Testis (tissue), 2 donors: ENCODE measurements at regions not wholly inside any gene's neighbourhood (a gene's known extent, or its start where the extent isn't known, plus 50 kb on each side); places are given as distances from the start of the nearest gene placed in this dataset.

ENCODE experiments used
- DNase-seq: peaks from one replicate; pipeline ENCODE4 v3.0.0-alpha.2; 2019
- H3K27ac ChIP-seq, 2 donors: fragments of 200-600 bp; sonication (generic); one replicate each; pipeline ENCODE4 v1.5.1; 2019
- H3K27me3 ChIP-seq: fragments of 200-600 bp; sonication (generic); one replicate; pipeline ENCODE4 v1.5.1; 2019
- H3K36me3 ChIP-seq: fragments of 200-600 bp; sonication (generic); one replicate; pipeline ENCODE4 v1.5.1; 2017; ENCODE audit warnings: low read depth; ENCODE audit errors: missing control alignments
- H3K4me1 ChIP-seq: fragments of 200-600 bp; sonication (generic); one replicate; pipeline ENCODE4 v1.5.1; 2019
- H3K4me3 ChIP-seq, 2 donors: fragments of 200-600 bp; sonication (generic); one replicate each; pipeline ENCODE4 v1.5.1; 2017 to 2019
- H3K9me3 ChIP-seq: fragments of 200-600 bp; sonication (generic); one replicate; pipeline ENCODE4 v1.5.1; 2017
- CTCF ChIP-seq, 3 experiments: fragments of 450-650 bp in 2 of 3; fragments of 200-600 bp in 1 of 3; sonication (generic) in 1 of 3; IDR thresholded peaks; one replicate each; pipeline ENCODE4 v1.5.1; 2016 to 2019; ENCODE audit warnings: antibody characterized with exemption in 3 of 3, mild to moderate bottlenecking in 2 of 3, moderate library complexity in 1 of 3
- POLR2A ChIP-seq: fragments of 450-650 bp; IDR thresholded peaks from one replicate; pipeline ENCODE4 v1.6.1; 2017; ENCODE audit warnings: antibody characterized with exemption, mild to moderate bottlenecking, moderate library complexity
- WGBS, 2 donors: methylation state at CpG; one replicate each; pipeline ENCODE4 v1.1.5; 2018; 5-methylcytosine and 5-hydroxymethylcytosine counted together
- intact Hi-C: fragments of 100-400 bp; cut with DNase I; formaldehyde crosslinking; loops from one replicate; pipeline ENCODE4 v1.15.1; 2023; ENCODE audit warnings: low total_unique reads

GRCh38 chr2:8539743-8540551, 141.9 kb upstream of the ID2 start:
- no peaks in the 10 kb centered on the region for H3K27me3 ChIP-seq
- no peak for TF ChIP-seq CTCF (IDR thresholded peaks at IDR 0.05)
- TF ChIP-seq POLR2A = no peak
- no peak overlapping the region for H3K27ac ChIP-seq
- no peaks in the 10 kb centered on the region for H3K36me3 ChIP-seq
- intact Hi-C loops = no loop called here
- 80 to 88% methylated on average over 14 of the region's 14 CpGs for WGBS, 2 donors
- H3K9me3 ChIP-seq = no peaks in the 10 kb centered on the region
- no peak overlapping the region for H3K4me3 ChIP-seq
- no peak for DNase-seq
- peaks cover 10% of the 10 kb centered on the region for H3K4me1 ChIP-seq

- Histone ChIP-seq H3K4me1 (peaks cover 7% of the 10 kb centered on the region), H3K27ac (no peak overlapping the region), H3K27me3 (no peaks in the 10 kb centered on the region), H3K36me3 (no peaks in the 10 kb centered on the region), H3K4me3 (no peak overlapping the region), H3K9me3 (no peaks in the 10 kb centered on the region)
- DNase-seq = no peak
- WGBS, 2 donors = 89 to 100% methylated on average over 2 of the region's 2 CpGs
- intact Hi-C loops = no loop called here
- TF ChIP-seq CTCF (IDR thresholded peaks at IDR 0.05) (no peak), POLR2A (no peak)
Measured at GRCh38 chr2:8540552-8541055, 141.3 kb upstream of the ID2 start.

- H3K4me3 ChIP-seq = no peak overlapping the region
- no peak overlapping the region for H3K27ac ChIP-seq
- no peaks in the 10 kb centered on the region for H3K36me3 ChIP-seq
- intact Hi-C loops = no loop called here
- no peaks in the 10 kb centered on the region for H3K27me3 ChIP-seq
- no peaks in the 10 kb centered on the region for H3K9me3 ChIP-seq
- peaks cover 2% of the 10 kb centered on the region for H3K4me1 ChIP-seq
- 92 to 96% methylated on average over 8 of the region's 8 CpGs for WGBS, 2 donors
- no peak for DNase-seq
- TF ChIP-seq CTCF (IDR thresholded peaks at IDR 0.05) (no peak), POLR2A (no peak)
Measured at GRCh38 chr2:8541223-8541622, 140.6 kb upstream of the ID2 start.

- Histone ChIP-seq H3K4me1 (peaks cover 1% of the 10 kb centered on the region), H3K27me3 (no peaks in the 10 kb centered on the region), H3K27ac (no peak overlapping the region), H3K4me3 (no peak overlapping the region), H3K9me3 (no peaks in the 10 kb centered on the region), H3K36me3 (no peaks in the 10 kb centered on the region)
- intact Hi-C loops = no loop called here
- WGBS, 2 donors = 94% methylated on average over 14 of the region's 14 CpGs
- TF ChIP-seq CTCF (IDR thresholded peaks at IDR 0.05) (no peak), POLR2A (no peak)
- DNase-seq = no peak
Measured at GRCh38 chr2:8541636-8542035, 140.2 kb upstream of the ID2 start.
